CD4-positive, CD25-positive, alpha-beta regulatory T cell (primary cell): ENCODE measurements at regions not wholly inside any gene's neighbourhood (a gene's known extent, or its start where the extent isn't known, plus 50 kb on each side); places are given as distances from the start of the nearest gene placed in this dataset.

ENCODE experiments used
- ATAC-seq, 2 donors: fragments of 150-1000 bp; cut with Tn5 transposase; one replicate each; pipeline ENCODE4 v1.10.0; 2021; ENCODE audit warnings: low read depth in 2 of 2, moderate number of reproducible peaks in 2 of 2, moderate library complexity in 1 of 2
- DNase-seq, 3 donors: peaks; one replicate each; pipeline versions ENCODE4 v3.0.0 to v3.0.0-alpha.2; 2012 to 2022; ENCODE audit warnings: mixed read lengths in 1 of 3
- H3K27ac ChIP-seq: one replicate; pipeline ENCODE4 v1.7.0; 2013; ENCODE audit warnings: mild to moderate bottlenecking, low read length; ENCODE audit not compliant: insufficient read depth, poor library complexity, severe bottlenecking
- H3K27me3 ChIP-seq: one replicate; pipeline ENCODE4 v1.7.0; 2013; ENCODE audit warnings: low read length; ENCODE audit not compliant: control insufficient read depth, insufficient read depth
- H3K36me3 ChIP-seq: one replicate; pipeline ENCODE4 v1.7.0; 2013; ENCODE audit warnings: mild to moderate bottlenecking, low read length, moderate library complexity; ENCODE audit not compliant: control insufficient read depth, insufficient read depth
- H3K4me1 ChIP-seq: 2 replicates; pipeline ENCODE4 v1.7.0; 2013; ENCODE audit warnings: mild to moderate bottlenecking, low read length; ENCODE audit not compliant: insufficient read depth, control insufficient read depth, poor library complexity, severe bottlenecking
- H3K4me3 ChIP-seq: one replicate; pipeline ENCODE4 v1.7.0; 2013; ENCODE audit warnings: low read depth, mild to moderate bottlenecking, low read length, moderate library complexity
- H3K9me3 ChIP-seq, 2 experiments: 1 replicate in 1 of 2; 2 replicates in 1 of 2; pipeline ENCODE4 v1.7.0; 2013; ENCODE audit warnings: low read length in 2 of 2, mild to moderate bottlenecking in 1 of 2, moderate library complexity in 1 of 2; ENCODE audit not compliant: control insufficient read depth in 2 of 2
- H3K27ac Mint-ChIP-seq, 3 donors: one replicate each; pipeline ENCODE4 v1.8.0; 2020 to 2022; ENCODE audit warnings: mild to moderate bottlenecking in 3 of 3, mixed read lengths in 3 of 3, moderate library complexity in 2 of 3
- H3K27me3 Mint-ChIP-seq: one replicate; pipeline ENCODE4 v1.8.0; 2022; ENCODE audit warnings: mild to moderate bottlenecking, mixed read lengths
- H3K36me3 Mint-ChIP-seq: one replicate; pipeline ENCODE4 v1.8.0; 2020; ENCODE audit warnings: mixed read lengths
- H3K4me1 Mint-ChIP-seq, 4 donors: one replicate each; pipeline ENCODE4 v1.8.0; 2020 to 2022; ENCODE audit warnings: mixed read lengths in 4 of 4, mild to moderate bottlenecking in 1 of 4
- H3K4me3 Mint-ChIP-seq, 4 donors: one replicate each; pipeline ENCODE4 v1.8.0; 2020 to 2022; ENCODE audit warnings: mild to moderate bottlenecking in 4 of 4, mixed read lengths in 4 of 4, moderate library complexity in 3 of 4
- H3K9me3 Mint-ChIP-seq, 7 donors: one replicate each; pipeline ENCODE4 v1.8.0; 2020 to 2022; ENCODE audit warnings: mixed read lengths in 7 of 7, mild to moderate bottlenecking in 3 of 7, moderate library complexity in 2 of 7

- DNase-seq (no peak), ATAC-seq (no peak)
- H3K27me3 ChIP-seq: no peaks in the 10 kb centered on the region
- Mint-ChIP-seq H3K4me1 (no peaks in the 10 kb centered on the region), H3K9me3 (no peaks in the 10 kb centered on the region), H3K27ac (peak overlapping the region in 1 of 3 donors; percentile 26), H3K27me3 (peaks cover 8% of the 10 kb centered on the region), H3K4me3 (no peak overlapping the region), H3K36me3 (no peaks in the 10 kb centered on the region)
- no peak overlapping the region for H3K27ac ChIP-seq
- no peaks in the 10 kb centered on the region for H3K36me3 ChIP-seq
- no peaks in the 10 kb centered on the region for H3K9me3 ChIP-seq
- H3K4me1 ChIP-seq: no peaks in the 10 kb centered on the region
- no peak overlapping the region for H3K4me3 ChIP-seq
Measured at GRCh38 chr1:221612047-221612777, 129.7 kb downstream of the DUSP10 start.

GRCh38 chr1:221620437-221621384 lies 121.2 kb downstream of the DUSP10 start:
- Histone ChIP-seq H3K27me3 (no peaks in the 10 kb centered on the region), H3K27ac (no peak overlapping the region), H3K4me3 (no peak overlapping the region), H3K4me1 (no peaks in the 10 kb centered on the region), H3K9me3 (no peaks in the 10 kb centered on the region), H3K36me3 (no peaks in the 10 kb centered on the region)
- Mint-ChIP-seq H3K27me3 (peaks cover 8% of the 10 kb centered on the region), H3K27ac (no peak overlapping the region), H3K4me3 (no peak overlapping the region), H3K4me1 (no peaks in the 10 kb centered on the region), H3K9me3 (peaks cover 0 to 5% (median 0%) of the 10 kb centered on the region in 7 donors), H3K36me3 (no peaks in the 10 kb centered on the region)
- DNase-seq (no peak), ATAC-seq (no peak)

- peaks cover 14% of the 10 kb centered on the region for H3K27me3 Mint-ChIP-seq
- no peaks in the 10 kb centered on the region for H3K4me1 Mint-ChIP-seq
- DNase-seq (no peak), ATAC-seq (no peak)
- no peaks in the 10 kb centered on the region for H3K36me3 ChIP-seq
- no peak overlapping the region for H3K27ac Mint-ChIP-seq
- H3K36me3 Mint-ChIP-seq: no peaks in the 10 kb centered on the region
- no peak overlapping the region for H3K4me3 ChIP-seq
- H3K27me3 ChIP-seq: no peaks in the 10 kb centered on the region
- H3K9me3 Mint-ChIP-seq: peaks cover 0 to 5% (median 0%) of the 10 kb centered on the region in 7 donors
- no peak overlapping the region for H3K27ac ChIP-seq
- H3K9me3 ChIP-seq: no peaks in the 10 kb centered on the region
- H3K4me3 Mint-ChIP-seq: no peak overlapping the region
- H3K4me1 ChIP-seq: no peaks in the 10 kb centered on the region
Measured at GRCh38 chr1:221621683-221622082, 120.2 kb downstream of the DUSP10 start.

- Mint-ChIP-seq H3K27me3 (peaks cover 18% of the 10 kb centered on the region), H3K27ac (no peak overlapping the region), H3K9me3 (peaks cover 0 to 5% (median 0%) of the 10 kb centered on the region in 7 donors), H3K4me1 (no peaks in the 10 kb centered on the region), H3K4me3 (no peak overlapping the region), H3K36me3 (no peaks in the 10 kb centered on the region)
- H3K27ac ChIP-seq: no peak overlapping the region
- H3K9me3 ChIP-seq: no peaks in the 10 kb centered on the region
- H3K36me3 ChIP-seq: no peaks in the 10 kb centered on the region
- no peaks in the 10 kb centered on the region for H3K27me3 ChIP-seq
- no peak for ATAC-seq
- no peak overlapping the region for H3K4me3 ChIP-seq
- DNase-seq: no peak
- no peaks in the 10 kb centered on the region for H3K4me1 ChIP-seq
Measured at GRCh38 chr1:221622389-221622788, 119.5 kb downstream of the DUSP10 start.

- H3K4me1 Mint-ChIP-seq: no peaks in the 10 kb centered on the region
- no peaks in the 10 kb centered on the region for H3K9me3 ChIP-seq
- no peak overlapping the region for H3K27ac ChIP-seq
- DNase-seq (no peak), ATAC-seq (no peak)
- no peaks in the 10 kb centered on the region for H3K36me3 ChIP-seq
- H3K27me3 Mint-ChIP-seq: peaks cover 18% of the 10 kb centered on the region
- H3K27me3 ChIP-seq: no peaks in the 10 kb centered on the region
- H3K27ac Mint-ChIP-seq: no peak overlapping the region
- H3K36me3 Mint-ChIP-seq: no peaks in the 10 kb centered on the region
- H3K9me3 Mint-ChIP-seq: peaks cover 0 to 5% (median 0%) of the 10 kb centered on the region in 7 donors
- no peaks in the 10 kb centered on the region for H3K4me1 ChIP-seq
- no peak overlapping the region for H3K4me3 ChIP-seq
- no peak overlapping the region for H3K4me3 Mint-ChIP-seq
Measured at GRCh38 chr1:221625026-221625425, 116.9 kb downstream of the DUSP10 start.

GRCh38 chr1:221626041-221626440 lies 115.8 kb downstream of the DUSP10 start:
- Mint-ChIP-seq H3K9me3 (peaks cover 0 to 5% (median 0%) of the 10 kb centered on the region in 7 donors), H3K36me3 (no peaks in the 10 kb centered on the region), H3K4me1 (no peaks in the 10 kb centered on the region), H3K4me3 (no peak overlapping the region), H3K27ac (no peak overlapping the region), H3K27me3 (peaks cover 15% of the 10 kb centered on the region)
- H3K4me3 ChIP-seq: no peak overlapping the region
- H3K27me3 ChIP-seq: no peaks in the 10 kb centered on the region
- ATAC-seq (no peak), DNase-seq (no peak)
- no peaks in the 10 kb centered on the region for H3K36me3 ChIP-seq
- H3K27ac ChIP-seq: no peak overlapping the region
- no peaks in the 10 kb centered on the region for H3K9me3 ChIP-seq
- no peaks in the 10 kb centered on the region for H3K4me1 ChIP-seq

GRCh38 chr1:221630236-221630635 lies 111.7 kb downstream of the DUSP10 start:
- Histone ChIP-seq H3K4me3 (no peak overlapping the region), H3K9me3 (no peaks in the 10 kb centered on the region), H3K27ac (no peak overlapping the region), H3K27me3 (no peaks in the 10 kb centered on the region), H3K36me3 (no peaks in the 10 kb centered on the region), H3K4me1 (no peaks in the 10 kb centered on the region)
- H3K36me3 Mint-ChIP-seq: no peaks in the 10 kb centered on the region
- peaks cover 0 to 6% (median under 1%) of the 10 kb centered on the region in 4 donors for H3K4me1 Mint-ChIP-seq
- H3K9me3 Mint-ChIP-seq: peaks cover 0 to 2% (median 0%) of the 10 kb centered on the region in 7 donors
- H3K4me3 Mint-ChIP-seq: no peak overlapping the region
- DNase-seq: no peak
- no peak overlapping the region for H3K27ac Mint-ChIP-seq
- no peak for ATAC-seq
- H3K27me3 Mint-ChIP-seq: peaks cover 12% of the 10 kb centered on the region
